Activated B cell treated with CpG ODN at 0.5 μM for 24 hours (primary cell): ENCODE measurements at regions not wholly inside any gene's neighbourhood (a gene's known extent, or its start where the extent isn't known, plus 50 kb on each side); places are given as distances from the start of the nearest gene placed in this dataset.

ENCODE experiments used
- ATAC-seq: fragments of 200-7000 bp; cut with Tn5 transposase; one replicate; pipeline ENCODE4 v1.10.0; 2021; ENCODE audit warnings: low read depth, mild to moderate bottlenecking, moderate library complexity
- CTCF ChIA-PET: fragments of 350-600 bp; sonication (Branson Sonifier 250); formaldehyde crosslinking; loops from one replicate; lab custom pipeline; 2021; ENCODE audit warnings: antibody characterized with exemption; lab: Charles Lee
- POLR2A ChIA-PET: fragments of 350-600 bp; sonication (Branson Sonifier 250); formaldehyde crosslinking; loops from one replicate; lab custom pipeline; 2021; ENCODE audit warnings: antibody characterized with exemption; lab: Charles Lee
- DNase-seq: peaks from one replicate; pipeline ENCODE4 v3.0.0; 2022
- H3K27ac Mint-ChIP-seq: one replicate; pipeline ENCODE4 v1.8.0; 2020; ENCODE audit warnings: mixed read lengths
- H3K27me3 Mint-ChIP-seq: one replicate; pipeline ENCODE4 v1.8.0; 2021; ENCODE audit warnings: mixed read lengths
- H3K36me3 Mint-ChIP-seq: one replicate; pipeline ENCODE4 v1.8.0; 2021; ENCODE audit warnings: low read depth, mixed read lengths
- H3K4me1 Mint-ChIP-seq: one replicate; pipeline ENCODE4 v1.8.0; 2021; ENCODE audit warnings: mixed read lengths
- H3K4me3 Mint-ChIP-seq: one replicate; pipeline ENCODE4 v1.8.0; 2020; ENCODE audit warnings: mild to moderate bottlenecking, mixed read lengths
- H3K9me3 Mint-ChIP-seq: one replicate; pipeline ENCODE4 v1.8.0; 2020; ENCODE audit warnings: mixed read lengths
- intact Hi-C: fragments of 100-400 bp; cut with micrococcal nuclease; formaldehyde crosslinking; loops from one replicate; pipeline ENCODE4 v1.15.1; 2024
- TF ChIP-seq, protein P1 (sequence below): fragments of 200-600 bp; IDR thresholded peaks from one replicate; pipeline ENCODE4 v1.8.0; 2022; ENCODE audit warnings: antibody characterized with exemption, mild to moderate bottlenecking

DNA sequence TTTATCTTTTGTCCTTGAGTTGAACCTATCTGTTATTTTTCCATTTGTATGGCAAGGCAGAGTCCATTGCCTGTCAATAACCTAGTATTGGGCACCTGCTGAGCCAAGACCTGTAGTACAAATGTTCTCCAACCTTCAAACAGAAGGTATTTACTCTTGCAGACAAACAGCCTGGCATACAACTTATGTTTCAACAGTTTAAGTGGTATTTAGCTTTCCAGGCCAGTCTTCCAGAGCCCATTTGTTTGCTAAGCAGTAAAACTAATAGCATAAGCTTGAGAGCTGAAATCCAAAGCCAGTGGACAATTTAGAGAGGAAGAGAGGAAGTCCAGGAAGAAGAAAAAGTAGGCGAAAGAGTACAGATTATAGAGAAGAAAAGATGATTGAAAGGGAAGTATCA is 979.3 kb downstream of the GLUD2 start:
- Mint-ChIP-seq H3K36me3 (no peaks in the 10 kb centered on the region), H3K4me1 (no peaks in the 10 kb centered on the region), H3K27me3 (no peaks in the 10 kb centered on the region), H3K9me3 (no peaks in the 10 kb centered on the region), H3K27ac (no peak overlapping the region), H3K4me3 (no peak overlapping the region)
- DNase-seq (no peak), ATAC-seq (no peak)
- TF ChIP-seq, protein P1, sequence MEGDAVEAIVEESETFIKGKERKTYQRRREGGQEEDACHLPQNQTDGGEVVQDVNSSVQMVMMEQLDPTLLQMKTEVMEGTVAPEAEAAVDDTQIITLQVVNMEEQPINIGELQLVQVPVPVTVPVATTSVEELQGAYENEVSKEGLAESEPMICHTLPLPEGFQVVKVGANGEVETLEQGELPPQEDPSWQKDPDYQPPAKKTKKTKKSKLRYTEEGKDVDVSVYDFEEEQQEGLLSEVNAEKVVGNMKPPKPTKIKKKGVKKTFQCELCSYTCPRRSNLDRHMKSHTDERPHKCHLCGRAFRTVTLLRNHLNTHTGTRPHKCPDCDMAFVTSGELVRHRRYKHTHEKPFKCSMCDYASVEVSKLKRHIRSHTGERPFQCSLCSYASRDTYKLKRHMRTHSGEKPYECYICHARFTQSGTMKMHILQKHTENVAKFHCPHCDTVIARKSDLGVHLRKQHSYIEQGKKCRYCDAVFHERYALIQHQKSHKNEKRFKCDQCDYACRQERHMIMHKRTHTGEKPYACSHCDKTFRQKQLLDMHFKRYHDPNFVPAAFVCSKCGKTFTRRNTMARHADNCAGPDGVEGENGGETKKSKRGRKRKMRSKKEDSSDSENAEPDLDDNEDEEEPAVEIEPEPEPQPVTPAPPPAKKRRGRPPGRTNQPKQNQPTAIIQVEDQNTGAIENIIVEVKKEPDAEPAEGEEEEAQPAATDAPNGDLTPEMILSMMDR: no peak
- POLR2A ChIA-PET: no interaction called here
- CTCF ChIA-PET: no interaction called here
- intact Hi-C loops: no loop called here

DNA sequence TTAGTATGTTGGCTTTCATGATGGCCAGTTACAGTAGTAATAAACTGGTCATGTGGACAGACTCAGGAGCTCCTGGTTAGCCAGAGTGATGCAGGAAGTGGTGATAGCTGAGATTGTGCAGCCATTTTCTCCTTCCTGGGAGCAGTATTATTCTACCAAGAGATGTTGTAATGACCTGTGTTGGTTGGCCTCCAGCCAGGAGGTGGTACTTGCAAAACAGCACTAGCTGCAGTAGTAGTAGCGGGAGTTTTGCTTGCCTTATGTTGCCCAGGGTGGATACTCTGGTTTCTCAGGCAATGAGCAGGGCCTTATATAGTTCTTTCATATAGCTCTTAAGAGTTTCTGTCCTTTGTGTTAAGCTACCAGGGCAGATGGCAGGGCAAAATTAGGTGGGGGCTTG is 998.8 kb downstream of the GLUD2 start:
- ChIA-PET POLR2A (no interaction called here), CTCF (no interaction called here)
- H3K4me1 Mint-ChIP-seq: no peaks in the 10 kb centered on the region
- DNase-seq (no peak), ATAC-seq (no peak)
- H3K27me3 Mint-ChIP-seq: no peaks in the 10 kb centered on the region
- intact Hi-C loops: no loop called here
- H3K36me3 Mint-ChIP-seq: no peaks in the 10 kb centered on the region
- no peaks in the 10 kb centered on the region for H3K9me3 Mint-ChIP-seq
- TF ChIP-seq, protein P1: no peak
- no peak overlapping the region for H3K27ac Mint-ChIP-seq
- no peak overlapping the region for H3K4me3 Mint-ChIP-seq

DNA sequence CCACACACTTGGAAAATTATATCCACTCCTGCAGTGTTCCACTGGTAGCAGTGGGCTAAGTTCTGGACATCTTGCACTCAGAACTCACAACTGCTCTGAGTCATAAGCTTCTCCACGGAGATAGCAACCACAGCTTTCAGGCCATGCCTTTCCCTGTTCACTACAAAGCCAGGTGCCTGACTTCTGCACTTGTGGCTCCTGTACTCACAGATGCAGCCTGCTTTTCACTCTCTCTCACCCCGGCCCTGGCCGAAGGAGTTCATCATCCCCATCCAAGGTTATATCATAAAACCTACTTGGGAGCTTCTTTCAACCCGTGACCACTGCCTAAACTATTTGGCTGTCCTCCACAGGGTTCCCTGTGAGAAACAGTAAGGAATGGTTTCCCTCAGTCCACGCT is 999.4 kb downstream of the GLUD2 start:
- Mint-ChIP-seq H3K9me3 (no peaks in the 10 kb centered on the region), H3K27ac (no peak overlapping the region), H3K4me3 (no peak overlapping the region), H3K27me3 (no peaks in the 10 kb centered on the region), H3K36me3 (no peaks in the 10 kb centered on the region), H3K4me1 (no peaks in the 10 kb centered on the region)
- ChIA-PET POLR2A (no interaction called here), CTCF (no interaction called here)
- no peak for DNase-seq
- intact Hi-C loops: no loop called here
- TF ChIP-seq, protein P1: no peak
- no peak for ATAC-seq

DNA sequence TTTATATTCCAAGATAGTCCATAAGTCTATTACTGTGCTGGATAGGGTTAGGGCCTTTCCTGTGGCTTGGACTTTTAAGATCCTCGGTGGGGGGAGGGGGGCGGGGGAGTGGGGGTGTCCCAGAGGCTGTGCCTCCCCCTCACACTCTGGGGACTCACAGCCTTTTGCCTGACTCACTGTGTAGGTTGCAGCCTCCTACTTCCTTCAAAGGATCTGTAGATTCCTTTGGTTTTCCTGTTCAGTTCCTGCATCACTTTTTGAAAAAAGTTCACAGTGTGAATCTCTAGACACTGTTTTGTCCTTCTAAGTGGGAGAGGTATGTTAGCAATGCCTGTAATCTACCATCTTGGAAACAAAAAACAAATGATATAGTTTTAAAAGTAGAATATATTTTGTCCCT is 999.9 kb downstream of the GLUD2 start:
- DNase-seq (no peak), ATAC-seq (no peak)
- no peaks in the 10 kb centered on the region for H3K9me3 Mint-ChIP-seq
- H3K27ac Mint-ChIP-seq: no peak overlapping the region
- ChIA-PET CTCF (no interaction called here), POLR2A (no interaction called here)
- H3K36me3 Mint-ChIP-seq: no peaks in the 10 kb centered on the region
- TF ChIP-seq, protein P1: no peak
- intact Hi-C loops: no loop called here
- H3K4me3 Mint-ChIP-seq: no peak overlapping the region
- H3K4me1 Mint-ChIP-seq: no peaks in the 10 kb centered on the region
- H3K27me3 Mint-ChIP-seq: no peaks in the 10 kb centered on the region

DNA sequence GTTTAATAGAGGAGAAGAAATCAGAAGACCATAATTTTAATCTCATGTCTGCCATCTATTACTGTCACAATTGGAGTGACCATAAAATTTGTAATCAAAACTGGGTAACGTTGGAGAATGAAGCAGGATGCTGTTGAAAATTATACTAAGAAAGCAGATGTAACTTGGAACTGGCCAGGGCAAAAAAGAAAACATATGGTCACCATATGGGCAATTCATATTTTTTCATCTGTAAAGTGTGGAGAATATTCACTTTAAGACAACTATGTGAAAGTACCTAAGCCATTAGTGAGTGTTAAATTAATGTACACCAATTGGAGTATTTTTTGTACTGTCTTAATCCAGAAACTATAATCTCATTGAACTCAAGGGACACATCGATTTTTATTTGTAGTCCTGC is 1008.0 kb downstream of the GLUD2 start:
- Mint-ChIP-seq H3K4me1 (no peaks in the 10 kb centered on the region), H3K36me3 (no peaks in the 10 kb centered on the region), H3K27me3 (no peaks in the 10 kb centered on the region), H3K9me3 (no peaks in the 10 kb centered on the region), H3K27ac (no peak overlapping the region), H3K4me3 (no peak overlapping the region)
- ChIA-PET POLR2A (no interaction called here), CTCF (no interaction called here)
- TF ChIP-seq, protein P1: no peak
- DNase-seq: no peak
- intact Hi-C loops: no loop called here
- ATAC-seq: no peak
